Hindlimb muscle (tissue), 1 donor: ENCODE measurements at regions not wholly inside any gene's neighbourhood (a gene's known extent, or its start where the extent isn't known, plus 50 kb on each side); places are given as distances from the start of the nearest gene placed in this dataset.
"Not testable (repeated sequence)": the region's sequence is repeated elsewhere in the genome, so short reads cannot be mapped to it uniquely, and the experiment has no call there.

Experiments
- DNase-seq: peaks from one replicate; pipeline ENCODE4 v3.0.0-alpha.2; 2013

DNA sequence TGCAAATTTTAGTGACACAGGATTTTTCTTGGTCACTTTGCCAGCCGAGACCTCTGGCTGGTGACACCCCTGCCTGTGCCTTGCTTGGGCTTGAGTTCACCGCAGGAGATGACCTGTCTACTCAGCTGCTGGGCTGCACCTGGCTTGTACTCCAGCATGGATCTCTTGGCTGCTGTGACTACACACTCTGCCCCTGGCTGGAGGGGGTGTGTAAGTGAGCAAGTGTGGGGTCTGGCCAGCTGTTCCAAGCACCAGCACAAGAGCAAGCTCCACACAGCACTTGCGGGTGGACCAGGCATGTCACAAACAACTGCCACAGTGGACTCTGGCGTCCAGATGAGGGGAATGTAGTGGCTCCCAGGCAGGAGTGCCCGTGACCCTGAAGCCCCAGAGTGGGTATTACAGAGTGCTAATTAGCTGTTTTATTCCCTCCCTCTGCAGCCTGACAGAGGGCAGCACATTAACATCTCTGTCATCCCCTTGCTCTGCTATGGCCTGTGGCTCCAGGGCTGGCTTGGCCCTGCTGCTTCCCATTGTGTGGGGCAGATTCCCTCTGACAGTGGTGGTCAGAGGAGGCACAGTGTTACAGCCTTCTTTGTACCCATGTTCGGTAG lies 1387.2 kb downstream of the OLFM4 start:
- DNase-seq: no peak

DNA sequence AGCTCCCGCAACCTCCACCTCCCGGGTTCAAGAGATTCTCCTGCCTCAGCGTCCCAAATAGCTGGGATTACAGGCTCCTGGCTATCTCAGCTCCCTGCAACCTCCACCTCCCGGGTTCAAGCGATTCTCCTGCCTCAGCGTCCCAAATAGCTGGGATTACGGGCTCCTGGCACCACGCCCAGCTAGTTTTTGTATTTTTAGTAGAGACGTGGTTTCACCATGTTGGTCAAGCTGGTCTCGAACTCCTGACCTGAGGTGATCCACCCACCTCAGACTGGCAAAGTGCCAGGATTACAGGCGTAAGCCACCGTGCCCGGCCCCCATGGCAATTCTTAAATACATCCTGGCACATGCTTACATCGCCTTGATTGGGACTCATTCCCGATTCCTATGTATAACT lies 1394.3 kb downstream of the OLFM4 start:
- DNase-seq: not testable (repeated sequence)

DNA sequence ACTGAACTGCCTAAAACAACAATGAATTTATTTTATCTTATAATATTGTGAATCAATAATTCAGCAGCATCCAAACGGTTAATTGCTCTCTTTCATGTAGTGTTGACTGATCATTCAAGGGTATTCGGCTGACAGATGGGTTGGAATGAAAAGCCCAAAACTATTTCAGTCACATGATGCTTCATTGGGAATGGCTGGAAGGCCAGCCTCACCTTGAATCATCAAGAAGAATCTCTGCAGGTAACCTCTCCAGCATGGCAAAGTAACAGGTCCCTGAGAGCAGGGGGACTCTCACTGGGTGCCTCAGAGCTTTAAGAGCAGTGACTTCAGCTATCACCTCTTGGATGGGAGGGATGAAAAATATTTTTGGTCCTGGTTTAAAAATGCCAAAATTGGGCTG lies 1395.7 kb downstream of the OLFM4 start:
- no peak for DNase-seq

DNA sequence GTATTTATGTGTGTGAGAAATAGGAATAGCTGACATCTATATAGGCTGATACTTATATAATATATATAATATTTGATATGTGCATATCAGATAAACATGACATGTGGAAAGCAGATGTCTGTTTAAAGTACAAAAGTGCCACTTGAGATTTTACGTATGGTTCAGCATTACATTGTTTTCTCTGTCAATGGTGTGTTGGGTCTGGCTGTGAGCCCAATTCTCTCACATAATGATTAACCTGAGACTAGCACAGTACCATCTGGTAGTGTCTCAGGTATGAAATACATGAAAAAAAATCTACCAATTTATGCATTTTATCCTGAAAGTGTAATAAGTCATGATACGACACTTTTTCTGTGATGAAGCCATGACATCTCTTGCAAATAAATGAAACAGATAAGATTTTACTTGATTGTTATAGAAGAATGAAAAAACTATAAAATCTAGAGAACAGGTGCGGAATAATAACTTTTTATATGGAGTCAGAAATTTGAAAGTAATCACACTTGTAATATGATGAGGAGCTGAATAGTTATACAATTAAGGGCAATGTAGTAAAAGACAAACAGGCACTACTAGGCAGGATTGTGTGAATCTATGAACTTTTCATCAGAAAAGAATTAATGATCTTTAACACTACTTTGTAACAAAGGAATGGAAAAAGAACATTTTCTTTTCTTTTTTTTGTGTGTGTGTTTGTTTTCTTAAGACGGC lies 1405.0 kb downstream of the OLFM4 start:
- DNase-seq: no peak

DNA sequence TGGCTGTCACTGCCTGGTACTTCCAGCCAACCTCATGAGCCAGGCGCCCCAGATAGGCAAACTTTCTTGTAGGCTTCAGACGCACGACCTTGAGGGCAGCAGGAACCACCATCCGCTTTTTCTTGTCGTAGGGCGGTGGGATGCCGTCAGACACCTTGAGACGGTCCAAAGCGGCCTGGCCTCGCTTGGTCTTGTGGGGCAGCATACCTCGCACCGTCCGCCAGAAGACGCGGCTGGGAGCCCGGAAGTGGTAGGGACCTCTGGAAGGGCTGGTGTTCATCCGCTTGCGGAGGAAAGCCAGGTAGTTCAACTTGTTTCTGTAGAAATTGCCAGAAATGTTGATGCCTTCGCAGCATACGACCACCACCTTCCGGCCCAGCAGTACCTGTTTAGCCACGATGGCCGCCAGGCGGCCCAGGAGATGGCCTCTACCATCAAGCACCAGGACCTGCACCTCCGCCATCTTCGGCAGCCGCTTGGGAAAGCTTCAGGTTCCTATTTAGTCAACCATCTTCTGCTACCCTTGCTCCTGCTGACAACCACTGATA lies 1412.3 kb downstream of the OLFM4 start:
- DNase-seq: not testable (repeated sequence)

DNA sequence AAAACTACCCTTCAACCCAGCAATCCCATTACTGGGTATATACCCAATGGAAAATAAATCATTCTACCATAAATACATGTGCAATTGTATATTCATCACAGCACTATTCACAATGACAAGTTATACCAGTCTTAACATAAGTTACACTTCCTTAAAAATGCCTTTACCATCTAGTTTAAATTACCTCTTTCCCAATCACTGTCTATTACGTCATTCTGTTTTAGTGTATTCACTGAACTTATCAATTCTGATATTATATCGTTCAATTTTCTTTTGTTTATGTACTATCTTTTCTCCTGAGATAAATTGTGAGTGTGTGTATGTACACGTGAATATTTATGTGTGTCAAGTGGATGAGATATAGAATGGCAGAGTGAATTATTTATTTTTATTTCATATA lies 1416.8 kb downstream of the OLFM4 start:
- DNase-seq: no peak

DNA sequence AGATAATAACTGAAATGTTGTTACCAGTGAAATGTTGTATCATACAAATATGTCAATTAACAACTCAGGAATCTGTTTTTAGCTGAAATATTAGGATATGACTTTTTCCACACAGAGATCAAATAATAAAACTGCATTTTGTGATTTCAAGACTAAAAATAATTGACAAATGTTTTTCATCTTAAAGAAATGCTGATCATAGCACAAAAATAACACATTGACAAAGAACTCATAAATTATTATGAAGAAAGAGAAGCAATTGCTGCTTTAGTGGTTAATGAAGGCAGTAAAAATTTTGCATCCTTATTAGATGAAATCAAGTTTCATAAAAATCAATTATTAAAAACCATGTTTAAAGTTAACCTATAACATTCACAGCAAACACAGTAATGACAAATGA lies 1417.3 kb downstream of the OLFM4 start:
- DNase-seq: no peak

DNA sequence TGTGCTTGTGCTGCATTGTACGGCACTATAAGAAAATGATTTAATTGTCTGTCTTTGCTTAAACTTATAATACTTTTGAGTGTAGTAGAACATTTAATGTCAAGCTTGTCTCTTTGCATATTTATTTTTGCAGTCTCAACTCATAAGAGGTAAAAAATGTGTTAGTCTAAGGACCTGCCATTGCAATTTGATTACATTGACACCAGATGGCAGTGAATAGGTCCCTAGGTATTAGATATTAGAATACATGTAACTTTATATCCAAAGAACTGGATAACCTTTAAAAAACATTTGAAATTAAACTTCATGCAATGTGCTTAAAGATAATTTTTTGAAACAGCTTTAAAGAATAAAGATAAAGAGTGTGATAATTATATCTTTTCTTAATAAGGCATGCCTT lies 1421.3 kb downstream of the OLFM4 start:
- DNase-seq: no peak

DNA sequence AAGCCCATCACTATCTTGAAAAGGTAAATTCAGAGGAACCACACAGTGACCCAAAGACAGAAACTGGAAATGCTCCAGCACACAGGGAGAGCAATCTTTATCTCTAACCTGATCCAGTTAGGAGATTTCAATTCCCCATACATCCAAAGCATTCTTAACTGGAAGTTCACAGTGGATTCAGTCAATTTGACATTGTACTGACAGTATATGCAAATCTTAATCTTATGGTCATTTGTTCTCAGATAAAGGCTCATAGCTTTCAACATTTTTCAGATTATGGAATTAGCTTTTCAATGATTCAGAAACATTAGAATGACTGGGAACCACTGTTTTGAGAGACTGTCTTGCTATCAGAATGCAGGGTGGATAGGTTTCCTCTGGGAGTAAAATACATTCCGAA lies 1455.6 kb downstream of the OLFM4 start:
- no peak for DNase-seq

DNA sequence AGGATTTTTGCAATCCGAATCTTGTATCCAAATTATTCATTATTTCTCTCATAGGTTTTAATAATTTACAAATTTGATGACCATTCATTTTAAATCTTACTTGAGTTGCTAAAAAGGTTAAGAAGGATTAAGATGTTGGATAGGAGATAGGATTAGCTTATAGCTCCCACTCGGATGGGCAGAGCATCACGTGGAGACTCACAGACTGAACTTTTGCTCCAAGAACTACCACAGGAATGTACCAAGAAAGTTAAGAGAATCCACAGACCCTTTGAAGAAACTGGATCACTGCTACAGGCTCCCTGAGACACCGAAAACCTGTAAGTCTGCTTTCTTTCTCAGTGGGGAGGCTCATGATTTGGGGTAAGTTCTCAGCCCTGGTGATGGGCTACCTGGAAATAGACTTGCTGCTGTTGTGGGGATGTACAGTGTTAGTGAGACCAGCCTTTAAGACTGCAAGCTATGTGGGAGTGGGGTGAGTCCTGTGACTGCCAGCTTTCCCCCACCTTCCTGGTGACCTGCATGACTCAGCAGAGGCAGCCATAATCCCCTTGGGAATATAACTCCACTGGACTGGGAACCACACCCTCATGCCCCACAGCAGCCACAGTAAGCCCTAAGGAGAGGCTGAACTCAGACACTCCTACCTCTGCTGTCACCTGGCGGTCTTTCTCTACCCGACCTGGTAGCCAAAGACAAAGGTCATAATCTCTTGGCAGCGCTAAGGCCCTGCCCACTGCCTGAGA lies 1458.0 kb downstream of the OLFM4 start:
- DNase-seq: no peak

DNA sequence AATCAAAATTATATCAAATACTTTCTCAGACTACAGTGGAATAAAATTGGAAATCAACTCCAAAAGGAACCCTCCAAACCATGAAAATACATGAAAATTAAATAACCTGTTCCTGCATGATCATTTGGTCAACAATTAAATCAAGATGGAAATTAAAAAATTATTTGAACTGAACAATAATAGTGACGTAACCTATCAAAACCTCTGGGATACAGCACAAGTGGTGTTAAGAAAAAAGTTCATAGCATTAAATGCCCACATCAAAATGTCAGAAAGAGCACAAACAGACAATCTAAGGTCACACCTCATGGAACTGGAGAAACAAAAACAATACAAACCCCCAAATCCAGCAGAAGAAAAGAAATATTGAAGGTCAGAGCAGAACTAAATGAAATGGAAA lies 1460.7 kb downstream of the OLFM4 start:
- no peak for DNase-seq

DNA sequence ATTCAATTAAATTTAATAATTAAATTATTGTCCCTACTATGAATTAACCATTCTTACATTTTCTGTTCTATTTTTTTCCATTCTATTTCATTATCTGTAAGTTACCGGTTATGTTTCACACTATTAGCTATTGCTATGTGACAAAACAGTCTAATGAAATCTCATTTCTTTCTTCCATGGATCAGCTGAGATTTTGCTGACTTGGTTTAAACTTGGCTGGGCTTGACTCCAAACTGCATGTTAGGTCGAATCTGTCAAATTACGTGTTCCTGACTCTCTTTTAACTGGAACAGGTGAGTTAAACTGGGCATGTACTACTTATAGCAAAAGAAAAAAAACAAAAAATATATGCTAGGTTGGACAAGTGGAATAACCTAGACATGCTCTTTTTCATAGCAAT lies 1464.4 kb downstream of the OLFM4 start:
- no peak for DNase-seq

DNA sequence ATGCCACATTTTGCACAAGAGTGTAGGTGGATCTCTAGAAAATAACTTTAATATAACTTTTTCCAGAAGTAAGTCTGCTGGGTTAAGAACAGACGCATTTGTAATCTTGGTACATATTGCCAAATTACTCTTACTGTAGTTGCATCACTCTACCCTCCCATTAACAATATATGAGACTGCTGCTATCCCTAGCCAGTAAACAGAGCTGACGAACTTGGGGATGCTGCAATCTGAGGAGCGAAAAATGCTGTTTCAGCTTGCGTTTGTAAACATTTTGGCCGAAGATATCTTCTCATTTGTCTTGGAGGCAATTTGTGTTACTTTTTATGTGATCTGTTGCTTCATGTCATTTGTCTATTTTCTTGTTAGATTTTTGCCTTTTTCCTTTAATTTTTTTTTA lies 1482.8 kb downstream of the OLFM4 start:
- DNase-seq: no peak

DNA sequence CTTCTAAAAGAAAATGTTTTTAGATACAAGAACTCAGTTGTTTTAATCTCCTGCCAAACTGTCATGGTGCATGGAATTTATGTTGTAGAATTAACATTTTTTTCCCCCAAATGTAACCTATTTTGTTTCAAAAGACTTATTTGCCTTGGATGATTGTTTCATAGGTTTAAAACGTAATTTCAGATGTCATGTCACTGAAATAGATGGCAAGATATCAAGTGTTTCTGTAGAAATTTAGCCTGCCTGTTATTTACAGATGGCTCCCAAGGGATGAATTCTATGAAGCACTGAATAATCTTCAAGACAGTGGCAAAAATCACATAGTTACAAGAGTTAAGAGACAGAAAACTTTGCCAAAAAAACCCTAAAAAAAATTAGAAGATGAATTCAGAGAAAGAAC lies 1484.6 kb downstream of the OLFM4 start:
- no peak for DNase-seq

DNA sequence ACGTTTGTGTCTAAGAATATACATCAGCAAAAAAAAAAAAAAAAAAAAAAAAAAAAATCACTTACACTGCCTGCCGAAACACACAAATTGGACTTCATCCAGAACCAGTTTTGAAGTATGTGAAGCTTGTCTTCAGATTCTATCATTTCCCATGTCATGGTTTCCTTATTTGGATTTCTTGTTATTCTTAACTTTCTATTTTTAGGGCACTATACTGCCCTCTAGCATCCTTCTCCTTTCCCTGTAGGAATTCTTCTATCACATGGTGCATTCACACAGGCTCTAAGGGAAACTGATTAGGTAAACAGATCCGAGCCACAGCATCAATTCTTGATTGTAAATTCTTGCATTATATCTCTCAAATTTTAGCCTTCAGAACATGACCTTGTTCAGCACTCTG lies 1507.5 kb downstream of the OLFM4 start:
- peak; percentile 8 for DNase-seq

DNA sequence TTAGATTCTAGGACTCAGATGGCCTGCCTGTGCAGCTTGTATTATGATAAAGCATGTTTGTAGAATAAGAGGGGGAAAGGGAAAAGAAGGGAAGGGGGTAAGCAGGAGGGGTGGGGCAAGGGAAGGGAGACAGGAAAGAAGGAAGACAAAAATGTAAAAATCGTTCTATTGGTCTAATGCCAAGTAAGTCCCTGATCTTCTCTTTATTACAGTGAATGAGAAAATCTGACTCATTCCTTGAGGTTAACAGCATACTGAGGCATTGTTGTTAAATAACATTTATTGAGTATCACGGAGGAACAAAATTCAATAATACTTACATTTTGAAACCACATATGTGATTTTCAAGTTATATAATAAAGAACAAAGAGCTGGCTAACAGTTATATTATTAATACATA lies 1534.7 kb downstream of the OLFM4 start:
- no peak for DNase-seq

DNA sequence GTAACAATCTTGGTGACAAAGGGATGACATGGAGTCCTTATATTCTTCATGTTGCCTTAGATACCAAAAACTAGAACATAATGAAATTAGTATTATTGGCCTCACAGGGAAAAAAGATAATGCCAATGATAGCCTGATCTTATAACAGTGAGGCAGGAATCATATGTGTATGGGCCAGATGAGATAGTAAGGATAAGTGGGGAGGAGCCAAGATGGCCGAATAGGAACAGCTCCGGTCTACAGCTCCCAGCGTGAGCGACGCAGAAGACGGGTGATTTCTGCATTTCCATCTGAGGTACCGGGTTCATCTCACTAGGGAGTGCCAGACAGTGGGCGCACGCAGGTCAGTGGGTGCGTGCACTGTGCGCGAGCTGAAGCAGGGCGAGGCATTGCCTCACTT lies 1543.4 kb downstream of the OLFM4 start:
- not testable (repeated sequence) for DNase-seq

DNA sequence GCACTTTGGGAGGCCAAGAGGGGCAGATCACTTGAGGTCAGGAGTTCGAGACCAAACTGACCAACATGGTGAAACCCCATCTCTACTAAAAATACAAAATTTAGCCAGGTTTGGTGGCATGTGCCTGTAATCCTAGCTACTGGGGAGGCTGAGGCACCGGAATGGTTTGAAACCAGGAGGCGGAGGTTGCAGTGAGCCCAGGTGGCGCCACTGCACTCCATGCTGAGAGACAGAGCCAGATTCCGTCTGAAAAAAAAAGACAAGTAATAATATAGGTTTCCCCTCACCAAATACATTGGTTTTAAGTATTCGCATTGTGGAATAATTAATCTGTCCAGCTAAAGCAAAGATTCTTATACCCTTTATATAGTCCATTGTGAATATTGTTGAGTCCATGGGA lies 1544.6 kb downstream of the OLFM4 start:
- DNase-seq: no peak

DNA sequence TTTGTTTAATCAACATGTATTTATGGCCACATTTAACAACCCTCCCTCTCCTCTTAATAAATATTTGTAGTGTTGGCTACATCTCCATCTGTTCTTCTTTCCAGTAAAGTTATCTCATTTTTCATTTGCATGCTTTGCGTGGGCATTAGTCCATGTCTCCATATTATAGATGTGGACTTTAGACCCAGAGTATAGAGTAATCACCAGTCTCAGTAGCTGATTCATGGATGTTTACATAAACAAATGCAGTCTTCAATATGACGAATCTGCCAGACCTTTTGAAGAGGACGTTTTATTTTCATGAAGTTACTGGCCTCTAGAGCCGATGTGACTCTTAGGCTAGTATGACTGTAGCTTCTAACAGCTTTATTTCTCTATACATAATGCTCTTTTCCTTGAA lies 1546.2 kb downstream of the OLFM4 start:
- no peak for DNase-seq

DNA sequence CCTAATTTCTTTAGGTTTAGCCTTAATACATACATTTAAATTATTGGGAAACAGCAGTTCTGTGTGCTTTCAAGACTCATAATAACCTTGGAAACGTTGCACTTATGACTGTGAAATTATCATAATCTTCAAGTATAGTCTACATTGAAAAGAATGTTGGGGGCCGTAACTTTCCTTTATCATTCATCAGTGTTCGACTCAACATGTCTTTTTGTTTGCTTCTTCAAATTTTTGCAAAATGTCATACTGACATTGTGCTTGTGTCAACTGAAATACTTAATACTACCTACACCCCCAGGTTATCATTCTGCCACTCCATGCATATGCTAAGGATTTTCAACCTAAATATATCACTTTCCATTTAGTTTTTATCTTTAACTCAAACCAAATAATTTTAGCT lies 1562.9 kb downstream of the OLFM4 start:
- no peak for DNase-seq

DNA sequence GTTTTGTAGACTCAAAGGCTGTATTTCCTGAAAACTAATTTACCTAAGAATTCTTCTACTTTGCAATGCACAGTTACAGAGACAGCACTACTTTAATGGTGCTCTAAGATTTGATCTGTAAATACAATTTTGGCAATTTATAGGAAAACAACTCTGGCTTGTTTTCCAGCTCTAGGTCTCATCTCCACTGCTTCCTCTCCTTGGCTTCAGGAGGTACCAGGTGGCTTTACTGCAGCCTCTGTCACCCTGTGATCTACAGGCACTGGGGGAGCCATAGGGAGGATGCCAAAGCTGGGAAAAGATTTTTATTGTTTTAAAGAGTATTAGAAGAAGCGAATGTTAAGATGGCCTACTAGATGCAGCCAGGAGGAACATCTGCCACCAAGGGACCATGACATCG lies 1563.6 kb downstream of the OLFM4 start:
- DNase-seq: no peak

DNA sequence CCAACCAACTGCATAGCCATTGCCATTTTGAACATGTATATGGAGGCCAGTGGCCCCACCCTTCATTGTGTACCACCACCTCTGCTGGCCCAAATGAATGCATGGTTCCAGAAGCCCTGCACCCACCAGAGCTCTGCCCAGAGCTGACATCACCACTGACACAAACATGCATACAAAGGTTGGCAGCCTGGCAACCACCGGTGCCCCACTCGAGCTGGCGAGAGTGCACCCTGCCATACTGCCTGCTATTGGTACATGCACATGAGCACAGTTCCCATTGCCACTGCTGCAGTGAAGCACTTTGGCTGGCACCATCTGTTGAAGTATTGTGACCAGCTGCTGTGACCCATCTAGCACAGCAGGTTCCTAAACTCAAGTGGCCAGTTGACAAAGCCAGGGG lies 1564.9 kb downstream of the OLFM4 start:
- DNase-seq: no peak

DNA sequence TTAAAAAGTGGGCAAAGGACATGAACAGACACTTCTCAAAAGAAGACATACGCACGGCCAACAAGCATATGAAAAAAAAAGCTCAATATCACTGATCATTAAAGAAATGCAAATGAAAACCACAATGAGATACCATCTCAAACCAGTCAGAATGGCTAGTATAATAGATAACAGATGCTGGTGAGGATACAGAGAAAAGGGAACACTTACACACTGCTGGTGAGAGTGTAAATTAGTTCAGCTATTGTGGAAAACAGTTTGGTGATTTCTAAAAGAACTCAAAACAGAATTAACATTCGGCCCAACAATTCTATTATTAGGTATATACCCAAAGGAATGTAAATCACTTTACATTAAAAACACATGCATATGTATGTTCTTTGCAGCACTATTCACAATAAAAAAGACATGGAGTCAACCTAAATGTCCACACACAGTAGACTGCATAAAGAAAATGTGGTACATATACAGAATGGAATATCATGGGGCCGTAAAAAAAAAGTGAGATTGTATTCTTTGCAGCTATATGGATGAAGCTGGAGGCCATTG lies 1569.0 kb downstream of the OLFM4 start:
- DNase-seq: no peak
